Heart left ventricle (tissue), 13 donors: ENCODE measurements at regions not wholly inside any gene's neighbourhood (a gene's known extent, or its start where the extent isn't known, plus 50 kb on each side); places are given as distances from the start of the nearest gene placed in this dataset.

Experiments used
- POLR2A ChIP-seq, 2 donors: fragments of 450-650 bp; IDR thresholded peaks; one replicate each; pipeline ENCODE4 v1.6.1; 2017; ENCODE audit warnings: antibody characterized with exemption in 2 of 2, mild to moderate bottlenecking in 2 of 2, moderate library complexity in 2 of 2
- TF ChIP-seq, protein P1 (sequence below), 12 donors: fragments of 200-600 bp; sonication (generic) in 4 of 12; IDR thresholded peaks; one replicate each; pipeline versions ENCODE4 v1.5.0 to v1.8.0; 2018 to 2022; ENCODE audit warnings: antibody characterized with exemption in 12 of 12, mild to moderate bottlenecking in 5 of 12
- donor health status: ischemic (EF 13 %, LVEDD 7.1; RV severe dilation, severe dysfunction).
- donor health status: DM: no; HTN: yes; CAD: no.
- donor health status: DM: no; HTN: no; CAD: no.
- donor health status: ischemic (EF 25% LVEDD 6.9; RV normal size, moderate dysfunction).
- donor health status: ischemic (EF 25% LVEDD 5.7; RV mildly dilated, moderate dysfunction).
- donor health status: ischemic (EF 35%, LVEDD 5.7; RV mildly dilated, moderate dysfunction).
- donor health status: nonischemic (EF 11% LVEDD 7.7; RV severe dilation, severe dysfunction).
- donor health status: DM: yes; HTN: yes; CAD: no.
- donor health status: PGD.
- donor health status: ischemic (EF 29% LVEDD 5.4; RV normal size, mild dysfunction).
- donor health status: nonischemic (EF 23%, LVEDD 6.1; RV moderate dilation, normal function).

DNA sequence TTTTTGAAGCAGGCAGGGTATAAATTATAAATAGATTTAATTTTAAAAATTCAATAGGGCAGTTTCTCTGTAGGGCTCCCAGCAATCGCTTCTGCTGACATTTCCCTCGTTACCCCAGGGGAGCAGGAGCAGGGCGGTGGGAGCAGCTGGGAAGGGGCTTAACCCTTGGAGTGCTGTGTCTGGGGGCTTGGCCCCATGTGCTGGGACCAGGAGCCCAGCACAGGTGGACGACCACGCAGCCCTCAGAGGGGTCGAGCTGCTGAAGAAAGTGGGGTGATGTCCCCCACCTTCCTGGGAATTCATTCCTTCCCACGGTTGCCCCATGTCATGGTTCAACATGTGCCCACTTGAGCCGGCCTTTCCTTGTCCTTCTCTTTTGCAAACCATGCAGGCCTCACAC lies 67.5 kb upstream of the STX16 start:
- TF ChIP-seq, protein P1, sequence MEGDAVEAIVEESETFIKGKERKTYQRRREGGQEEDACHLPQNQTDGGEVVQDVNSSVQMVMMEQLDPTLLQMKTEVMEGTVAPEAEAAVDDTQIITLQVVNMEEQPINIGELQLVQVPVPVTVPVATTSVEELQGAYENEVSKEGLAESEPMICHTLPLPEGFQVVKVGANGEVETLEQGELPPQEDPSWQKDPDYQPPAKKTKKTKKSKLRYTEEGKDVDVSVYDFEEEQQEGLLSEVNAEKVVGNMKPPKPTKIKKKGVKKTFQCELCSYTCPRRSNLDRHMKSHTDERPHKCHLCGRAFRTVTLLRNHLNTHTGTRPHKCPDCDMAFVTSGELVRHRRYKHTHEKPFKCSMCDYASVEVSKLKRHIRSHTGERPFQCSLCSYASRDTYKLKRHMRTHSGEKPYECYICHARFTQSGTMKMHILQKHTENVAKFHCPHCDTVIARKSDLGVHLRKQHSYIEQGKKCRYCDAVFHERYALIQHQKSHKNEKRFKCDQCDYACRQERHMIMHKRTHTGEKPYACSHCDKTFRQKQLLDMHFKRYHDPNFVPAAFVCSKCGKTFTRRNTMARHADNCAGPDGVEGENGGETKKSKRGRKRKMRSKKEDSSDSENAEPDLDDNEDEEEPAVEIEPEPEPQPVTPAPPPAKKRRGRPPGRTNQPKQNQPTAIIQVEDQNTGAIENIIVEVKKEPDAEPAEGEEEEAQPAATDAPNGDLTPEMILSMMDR (IDR thresholded peaks at IDR 0.05): no peak
- no peak for TF ChIP-seq POLR2A (IDR thresholded peaks at IDR 0.05)
